ENCODE measurements at regions not wholly inside any gene's neighbourhood (a gene's known extent, or its start where the extent isn't known, plus 50 kb on each side); places are given as distances from the start of the nearest gene placed in this dataset.

GRCh38 chr17:77011173-77012011, 129.4 kb upstream of the SEC14L1 start:
- peaks cover 10% of the 10 kb centered on the region for H3K9me3 ChIP-seq (ENCODE audit: low read depth)
- peaks cover 15% of the 10 kb centered on the region for H3K9me3 Mint-ChIP-seq
- no peak overlapping the region for H3K4me3 ChIP-seq
- H3K27ac Mint-ChIP-seq, result no peak overlapping the region
- DNase-seq (ENCODE audit: low spot score), result peak; percentile 61
- no peaks in the 10 kb centered on the region for H3K79me2 ChIP-seq (ENCODE audit: low read depth)
- no peak overlapping the region for H2AFZ ChIP-seq (replicated peaks)
- H3F3A ChIP-seq (ENCODE audit: low read depth), result no peaks in the 10 kb centered on the region
- H3K36me3 Mint-ChIP-seq, result no peaks in the 10 kb centered on the region
- no peaks in the 10 kb centered on the region for H3K36me3 ChIP-seq
- no peak overlapping the region for H3K4me2 ChIP-seq
- H4K20me1 ChIP-seq (ENCODE audit: low read depth), result no peaks in the 10 kb centered on the region
- H3K27me3 Mint-ChIP-seq (ENCODE audit: insufficient read depth, low read depth), result peaks cover 3% of the 10 kb centered on the region
- peaks cover 7% of the 10 kb centered on the region for H3K4me1 Mint-ChIP-seq
- H3K4me1 ChIP-seq, result peaks cover 4% of the 10 kb centered on the region
- no peak overlapping the region for H3K9ac ChIP-seq
- no peak overlapping the region for H3K27ac ChIP-seq
- no peak for TF ChIP-seq EZH2 (IDR thresholded peaks at IDR 0.05)
- TF ChIP-seq CTCF (IDR thresholded peaks at IDR 0.05), result peak; percentile 88
- H3K4me3 Mint-ChIP-seq, result no peak overlapping the region
- H3K27me3 ChIP-seq, result no peaks in the 10 kb centered on the region

- no peak overlapping the region for H3K27ac Mint-ChIP-seq
- no peak overlapping the region for H3K9ac ChIP-seq
- peaks cover 11% of the 10 kb centered on the region for H3K4me1 Mint-ChIP-seq
- no peak overlapping the region for H2AFZ ChIP-seq (replicated peaks)
- peaks cover 19% of the 10 kb centered on the region for H3F3A ChIP-seq (ENCODE audit: low read depth)
- H3K9me3 ChIP-seq (ENCODE audit: low read depth), result no peaks in the 10 kb centered on the region
- no peaks in the 10 kb centered on the region for H4K20me1 ChIP-seq (ENCODE audit: low read depth)
- no peak overlapping the region for H3K4me3 ChIP-seq
- peaks cover 8% of the 10 kb centered on the region for H3K4me1 ChIP-seq
- no peak for DNase-seq (ENCODE audit: low spot score)
- H3K27ac ChIP-seq, result no peak overlapping the region
- no peaks in the 10 kb centered on the region for H3K9me3 Mint-ChIP-seq
- H3K4me2 ChIP-seq, result no peak overlapping the region
- H3K27me3 ChIP-seq, result no peaks in the 10 kb centered on the region
- no peaks in the 10 kb centered on the region for H3K79me2 ChIP-seq (ENCODE audit: low read depth)
- H3K4me3 Mint-ChIP-seq, result no peak overlapping the region
- H3K36me3 Mint-ChIP-seq, result no peaks in the 10 kb centered on the region
- no peak for TF ChIP-seq EZH2phosphoT487 (IDR thresholded peaks at IDR 0.05)
- H3K36me3 ChIP-seq, result no peaks in the 10 kb centered on the region
- H3K27me3 Mint-ChIP-seq (ENCODE audit: insufficient read depth, low read depth), result no peaks in the 10 kb centered on the region
Observed at GRCh38 chr17:77018504-77018903, 122.3 kb upstream of the SEC14L1 start.

GRCh38 chr17:77019893-77020379, 120.8 kb upstream of the SEC14L1 start:
- H3K9me3 Mint-ChIP-seq, result no peaks in the 10 kb centered on the region
- no peaks in the 10 kb centered on the region for H3K36me3 ChIP-seq
- peaks cover 8% of the 10 kb centered on the region for H3K4me1 ChIP-seq
- peaks cover 19% of the 10 kb centered on the region for H3F3A ChIP-seq (ENCODE audit: low read depth)
- H3K9ac ChIP-seq, result no peak overlapping the region
- no peak overlapping the region for H3K4me2 ChIP-seq
- H3K27ac ChIP-seq, result no peak overlapping the region
- H4K20me1 ChIP-seq (ENCODE audit: low read depth), result no peaks in the 10 kb centered on the region
- H3K4me3 ChIP-seq, result no peak overlapping the region
- H3K4me3 Mint-ChIP-seq, result no peak overlapping the region
- H3K27me3 Mint-ChIP-seq (ENCODE audit: insufficient read depth, low read depth), result no peaks in the 10 kb centered on the region
- H3K36me3 Mint-ChIP-seq, result no peaks in the 10 kb centered on the region
- H3K27ac Mint-ChIP-seq, result no peak overlapping the region
- no peaks in the 10 kb centered on the region for H3K27me3 ChIP-seq
- DNase-seq (ENCODE audit: low spot score), result peak; percentile 69
- TF ChIP-seq EZH2 (IDR thresholded peaks at IDR 0.05), result no peak
- TF ChIP-seq CTCF (IDR thresholded peaks at IDR 0.05), result no peak
- no peak for TF ChIP-seq EZH2phosphoT487 (IDR thresholded peaks at IDR 0.05)
- no peak overlapping the region for H2AFZ ChIP-seq (replicated peaks)
- no peaks in the 10 kb centered on the region for H3K79me2 ChIP-seq (ENCODE audit: low read depth)
- peaks cover 11% of the 10 kb centered on the region for H3K4me1 Mint-ChIP-seq
- H3K9me3 ChIP-seq (ENCODE audit: low read depth), result no peaks in the 10 kb centered on the region

GRCh38 chr17:77020973-77021372, 119.8 kb upstream of the SEC14L1 start:
- H3F3A ChIP-seq (ENCODE audit: low read depth), result peaks cover 19% of the 10 kb centered on the region
- no peaks in the 10 kb centered on the region for H4K20me1 ChIP-seq (ENCODE audit: low read depth)
- Mint-ChIP-seq H3K4me1 (peaks cover 11% of the 10 kb centered on the region), H3K27ac (no peak overlapping the region), H3K27me3 (ENCODE audit: insufficient read depth, low read depth) (no peaks in the 10 kb centered on the region), H3K4me3 (no peak overlapping the region), H3K9me3 (no peaks in the 10 kb centered on the region), H3K36me3 (no peaks in the 10 kb centered on the region)
- H3K27me3 ChIP-seq, result no peaks in the 10 kb centered on the region
- no peaks in the 10 kb centered on the region for H3K36me3 ChIP-seq
- H3K79me2 ChIP-seq (ENCODE audit: low read depth), result no peaks in the 10 kb centered on the region
- no peak overlapping the region for H2AFZ ChIP-seq (replicated peaks)
- no peak for DNase-seq (ENCODE audit: low spot score)
- H3K9ac ChIP-seq, result no peak overlapping the region
- no peak overlapping the region for H3K4me3 ChIP-seq
- no peaks in the 10 kb centered on the region for H3K9me3 ChIP-seq (ENCODE audit: low read depth)
- H3K27ac ChIP-seq, result no peak overlapping the region
- H3K4me1 ChIP-seq, result peaks cover 8% of the 10 kb centered on the region
- H3K4me2 ChIP-seq, result no peak overlapping the region
- TF ChIP-seq EZH2 (IDR thresholded peaks at IDR 0.05) (no peak), CTCF (IDR thresholded peaks at IDR 0.05) (no peak), EZH2phosphoT487 (IDR thresholded peaks at IDR 0.05) (no peak)

Measured in neural progenitor cell (in vitro differentiated cells).